ENCODE measurements at regions not wholly inside any gene's neighbourhood (a gene's known extent, or its start where the extent isn't known, plus 50 kb on each side); places are given as distances from the start of the nearest gene placed in this dataset.

DNA sequence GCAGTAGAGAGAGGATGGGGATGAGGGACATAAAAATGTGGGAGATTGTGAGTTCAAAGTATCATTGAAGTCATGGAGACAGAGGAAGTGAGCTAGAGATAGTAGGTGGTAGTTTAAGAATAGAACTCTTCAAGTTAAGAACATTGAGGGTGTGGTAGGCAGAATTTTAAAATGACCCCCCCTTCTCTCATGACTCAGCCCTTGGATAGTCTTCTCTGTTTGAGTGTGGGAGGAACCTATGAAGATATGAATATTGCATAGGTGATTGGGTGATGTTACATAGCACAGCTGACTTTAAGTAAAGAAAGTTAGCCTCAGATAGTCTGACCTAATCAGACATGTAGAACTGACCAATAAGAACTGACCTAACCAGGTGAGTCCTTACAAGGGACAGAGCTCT is 418.6 kb downstream of the FOXO1 start:
- Mint-ChIP-seq H3K27ac (no peak overlapping the region), H3K4me1 (peaks cover 4% of the 10 kb centered on the region), H3K9me3 (peaks cover 18% of the 10 kb centered on the region), H3K27me3 (ENCODE audit: low read depth) (no peaks in the 10 kb centered on the region; the same call in 1 of the 2 replicates), H3K4me3 (no peak overlapping the region), H3K36me3 (no peaks in the 10 kb centered on the region)
- ChIA-PET CTCF (no interaction called here), POLR2A (no interaction called here)
- DNase-seq (ENCODE audit: low spot score) (no peak), ATAC-seq (no peak)
- TF ChIP-seq ZNF263 (CRISPR knock-in tag; IDR thresholded peaks at IDR 0.05; ENCODE audit: low read depth) (no peak), JUN (CRISPR knock-in tag; IDR thresholded peaks at IDR 0.05) (no peak), ZNF671 (CRISPR knock-in tag; IDR thresholded peaks at IDR 0.05) (no peak), IRF2 (CRISPR knock-in tag; IDR thresholded peaks at IDR 0.05; ENCODE audit: borderline replicate concordance, low read depth) (no peak), TEAD4 (CRISPR knock-in tag; IDR thresholded peaks at IDR 0.05) (no peak), CREM (CRISPR knock-in tag; IDR thresholded peaks at IDR 0.05) (no peak), KAT7 (CRISPR knock-in tag; IDR thresholded peaks at IDR 0.05; ENCODE audit: borderline replicate concordance) (no peak), ZNF232 (CRISPR knock-in tag; IDR thresholded peaks at IDR 0.05) (no peak), GTF2I (CRISPR knock-in tag; conservative IDR thresholded peaks at IDR 0.05) (no peak), ZNF121 (CRISPR knock-in tag; IDR thresholded peaks at IDR 0.05) (no peak)
- TF ChIP-seq, protein P1, sequence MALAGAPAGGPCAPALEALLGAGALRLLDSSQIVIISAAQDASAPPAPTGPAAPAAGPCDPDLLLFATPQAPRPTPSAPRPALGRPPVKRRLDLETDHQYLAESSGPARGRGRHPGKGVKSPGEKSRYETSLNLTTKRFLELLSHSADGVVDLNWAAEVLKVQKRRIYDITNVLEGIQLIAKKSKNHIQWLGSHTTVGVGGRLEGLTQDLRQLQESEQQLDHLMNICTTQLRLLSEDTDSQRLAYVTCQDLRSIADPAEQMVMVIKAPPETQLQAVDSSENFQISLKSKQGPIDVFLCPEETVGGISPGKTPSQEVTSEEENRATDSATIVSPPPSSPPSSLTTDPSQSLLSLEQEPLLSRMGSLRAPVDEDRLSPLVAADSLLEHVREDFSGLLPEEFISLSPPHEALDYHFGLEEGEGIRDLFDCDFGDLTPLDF (CRISPR knock-in tag; IDR thresholded peaks at IDR 0.05) = no peak
- TF ChIP-seq, protein P2, sequence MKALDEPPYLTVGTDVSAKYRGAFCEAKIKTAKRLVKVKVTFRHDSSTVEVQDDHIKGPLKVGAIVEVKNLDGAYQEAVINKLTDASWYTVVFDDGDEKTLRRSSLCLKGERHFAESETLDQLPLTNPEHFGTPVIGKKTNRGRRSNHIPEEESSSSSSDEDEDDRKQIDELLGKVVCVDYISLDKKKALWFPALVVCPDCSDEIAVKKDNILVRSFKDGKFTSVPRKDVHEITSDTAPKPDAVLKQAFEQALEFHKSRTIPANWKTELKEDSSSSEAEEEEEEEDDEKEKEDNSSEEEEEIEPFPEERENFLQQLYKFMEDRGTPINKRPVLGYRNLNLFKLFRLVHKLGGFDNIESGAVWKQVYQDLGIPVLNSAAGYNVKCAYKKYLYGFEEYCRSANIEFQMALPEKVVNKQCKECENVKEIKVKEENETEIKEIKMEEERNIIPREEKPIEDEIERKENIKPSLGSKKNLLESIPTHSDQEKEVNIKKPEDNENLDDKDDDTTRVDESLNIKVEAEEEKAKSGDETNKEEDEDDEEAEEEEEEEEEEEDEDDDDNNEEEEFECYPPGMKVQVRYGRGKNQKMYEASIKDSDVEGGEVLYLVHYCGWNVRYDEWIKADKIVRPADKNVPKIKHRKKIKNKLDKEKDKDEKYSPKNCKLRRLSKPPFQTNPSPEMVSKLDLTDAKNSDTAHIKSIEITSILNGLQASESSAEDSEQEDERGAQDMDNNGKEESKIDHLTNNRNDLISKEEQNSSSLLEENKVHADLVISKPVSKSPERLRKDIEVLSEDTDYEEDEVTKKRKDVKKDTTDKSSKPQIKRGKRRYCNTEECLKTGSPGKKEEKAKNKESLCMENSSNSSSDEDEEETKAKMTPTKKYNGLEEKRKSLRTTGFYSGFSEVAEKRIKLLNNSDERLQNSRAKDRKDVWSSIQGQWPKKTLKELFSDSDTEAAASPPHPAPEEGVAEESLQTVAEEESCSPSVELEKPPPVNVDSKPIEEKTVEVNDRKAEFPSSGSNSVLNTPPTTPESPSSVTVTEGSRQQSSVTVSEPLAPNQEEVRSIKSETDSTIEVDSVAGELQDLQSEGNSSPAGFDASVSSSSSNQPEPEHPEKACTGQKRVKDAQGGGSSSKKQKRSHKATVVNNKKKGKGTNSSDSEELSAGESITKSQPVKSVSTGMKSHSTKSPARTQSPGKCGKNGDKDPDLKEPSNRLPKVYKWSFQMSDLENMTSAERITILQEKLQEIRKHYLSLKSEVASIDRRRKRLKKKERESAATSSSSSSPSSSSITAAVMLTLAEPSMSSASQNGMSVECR (CRISPR knock-in tag; IDR thresholded peaks at IDR 0.05; ENCODE audit: borderline replicate concordance) = no peak

DNA sequence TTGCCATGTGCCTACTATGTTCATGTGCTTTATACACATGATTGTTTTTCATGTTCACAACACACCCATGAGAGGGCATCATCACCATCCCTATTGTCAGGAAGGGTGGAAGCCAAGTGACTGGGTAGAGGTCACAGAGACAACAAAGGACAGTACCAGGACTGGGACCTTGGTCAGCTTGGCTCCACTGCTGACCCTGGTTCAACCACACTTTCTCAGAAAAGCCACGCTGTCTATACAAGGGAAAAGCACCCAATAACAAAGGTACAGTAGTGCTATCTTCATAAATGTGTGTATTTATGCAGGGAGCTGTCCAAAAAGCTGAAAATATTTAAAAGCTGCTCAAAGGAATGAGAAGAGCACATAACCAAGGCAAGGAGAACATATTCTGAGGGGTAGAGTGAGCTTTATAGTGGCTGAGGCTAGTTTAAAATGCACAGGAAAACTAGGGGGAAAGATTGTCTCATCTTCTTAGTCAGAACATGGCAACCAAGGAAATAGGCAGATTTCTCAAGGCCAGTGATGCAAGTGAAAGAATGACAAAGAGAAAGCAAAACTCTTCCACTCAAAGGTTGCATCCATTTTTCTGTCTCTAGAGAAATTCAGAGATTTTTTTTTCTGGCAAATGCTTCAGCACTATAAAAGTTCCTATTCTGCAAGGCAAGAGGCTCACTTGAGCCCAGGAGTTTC is 415.0 kb downstream of the FOXO1 start:
- DNase-seq (ENCODE audit: low spot score) (no peak), ATAC-seq (no peak)
- Mint-ChIP-seq H3K4me3 (no peak overlapping the region), H3K36me3 (no peaks in the 10 kb centered on the region), H3K9me3 (peaks cover 17% of the 10 kb centered on the region), H3K4me1 (peaks cover 8% of the 10 kb centered on the region; the same call in 1 of the 2 replicates), H3K27me3 (ENCODE audit: low read depth) (no peaks in the 10 kb centered on the region; the same call in 1 of the 2 replicates), H3K27ac (no peak overlapping the region)
- TF ChIP-seq ATF1 (CRISPR knock-in tag; IDR thresholded peaks at IDR 0.05) (no peak), RELA (CRISPR knock-in tag; IDR thresholded peaks at IDR 0.05; ENCODE audit: borderline replicate concordance) (no peak), ZNF121 (CRISPR knock-in tag; IDR thresholded peaks at IDR 0.05) (no peak), ETV6 (CRISPR knock-in tag; IDR thresholded peaks at IDR 0.05) (no peak), PRRX2 (CRISPR knock-in tag; IDR thresholded peaks at IDR 0.05) (no peak), TCF7 (CRISPR knock-in tag; IDR thresholded peaks at IDR 0.05; ENCODE audit: low read depth) (no peak), IRF2 (CRISPR knock-in tag; IDR thresholded peaks at IDR 0.05; ENCODE audit: borderline replicate concordance, low read depth) (no peak), NR1H2 (CRISPR knock-in tag; IDR thresholded peaks at IDR 0.05) (no peak), OVOL2 (CRISPR knock-in tag; IDR thresholded peaks at IDR 0.05; ENCODE audit: borderline replicate concordance) (no peak), TEAD1 (CRISPR knock-in tag; IDR thresholded peaks at IDR 0.05) (no peak), ESRRA (CRISPR knock-in tag; IDR thresholded peaks at IDR 0.05; ENCODE audit: borderline replicate concordance) (no peak), KAT7 (CRISPR knock-in tag; IDR thresholded peaks at IDR 0.05; ENCODE audit: borderline replicate concordance) (no peak)
- TF ChIP-seq, protein P3, sequence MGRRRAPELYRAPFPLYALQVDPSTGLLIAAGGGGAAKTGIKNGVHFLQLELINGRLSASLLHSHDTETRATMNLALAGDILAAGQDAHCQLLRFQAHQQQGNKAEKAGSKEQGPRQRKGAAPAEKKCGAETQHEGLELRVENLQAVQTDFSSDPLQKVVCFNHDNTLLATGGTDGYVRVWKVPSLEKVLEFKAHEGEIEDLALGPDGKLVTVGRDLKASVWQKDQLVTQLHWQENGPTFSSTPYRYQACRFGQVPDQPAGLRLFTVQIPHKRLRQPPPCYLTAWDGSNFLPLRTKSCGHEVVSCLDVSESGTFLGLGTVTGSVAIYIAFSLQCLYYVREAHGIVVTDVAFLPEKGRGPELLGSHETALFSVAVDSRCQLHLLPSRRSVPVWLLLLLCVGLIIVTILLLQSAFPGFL (CRISPR knock-in tag; IDR thresholded peaks at IDR 0.05; ENCODE audit: borderline replicate concordance) = no peak
- TF ChIP-seq, protein P4, sequence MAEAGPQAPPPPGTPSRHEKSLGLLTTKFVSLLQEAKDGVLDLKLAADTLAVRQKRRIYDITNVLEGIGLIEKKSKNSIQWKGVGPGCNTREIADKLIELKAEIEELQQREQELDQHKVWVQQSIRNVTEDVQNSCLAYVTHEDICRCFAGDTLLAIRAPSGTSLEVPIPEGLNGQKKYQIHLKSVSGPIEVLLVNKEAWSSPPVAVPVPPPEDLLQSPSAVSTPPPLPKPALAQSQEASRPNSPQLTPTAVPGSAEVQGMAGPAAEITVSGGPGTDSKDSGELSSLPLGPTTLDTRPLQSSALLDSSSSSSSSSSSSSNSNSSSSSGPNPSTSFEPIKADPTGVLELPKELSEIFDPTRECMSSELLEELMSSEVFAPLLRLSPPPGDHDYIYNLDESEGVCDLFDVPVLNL (CRISPR knock-in tag; IDR thresholded peaks at IDR 0.05; ENCODE audit: borderline replicate concordance, low read depth) = no peak
- ChIA-PET POLR2A (interaction anchor here (0.6 to 0.7 kb wide), 2 partner anchors 18 to 145 kb away, joined by 3 to 5 read pairs; no protein-coding TSS in a partner anchor), CTCF (no interaction called here)
